NCI-H2029 treated with DMSO at 0.1 percent for 48 hours (cell line): ENCODE measurements at regions not wholly inside any gene's neighbourhood (a gene's known extent, or its start where the extent isn't known, plus 50 kb on each side); places are given as distances from the start of the nearest gene placed in this dataset.

Experiments used
- DNase-seq: peaks from one replicate; lab custom pipeline; 2025; lab: John Stamatoyannopoulos, UW

DNA sequence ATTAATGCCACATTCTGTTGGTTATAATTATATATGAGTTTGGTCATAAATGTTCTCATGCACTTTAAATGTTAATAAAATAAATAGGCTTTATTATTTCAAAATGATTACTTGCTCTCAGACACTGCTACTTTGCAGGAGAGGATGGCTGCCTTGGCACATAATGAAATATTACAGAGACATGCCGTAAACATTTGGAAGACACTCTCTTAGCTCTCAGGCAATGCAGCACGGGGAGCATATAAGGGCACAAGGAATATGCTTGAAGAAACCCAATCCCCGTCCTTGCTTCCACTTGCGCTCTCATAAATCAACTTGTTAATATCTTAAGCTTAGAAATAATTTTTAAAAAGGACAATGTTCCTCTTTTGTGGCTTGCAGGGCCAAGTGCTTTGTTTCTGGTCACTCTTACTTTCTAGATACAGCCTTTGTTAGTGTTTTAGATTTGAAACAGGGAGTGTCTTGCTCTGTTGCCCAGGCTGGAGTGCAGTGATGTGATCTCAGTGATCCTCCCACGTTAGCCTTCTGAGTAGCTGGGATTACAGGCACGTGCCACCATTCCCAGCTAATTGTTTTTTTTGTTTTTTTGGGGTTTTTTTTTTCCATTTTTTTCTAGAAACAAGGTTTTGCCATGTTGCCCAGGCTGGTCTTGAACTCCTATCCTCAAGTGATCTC lies 445.0 kb downstream of the SPRY1 start:
- no peak for DNase-seq

DNA sequence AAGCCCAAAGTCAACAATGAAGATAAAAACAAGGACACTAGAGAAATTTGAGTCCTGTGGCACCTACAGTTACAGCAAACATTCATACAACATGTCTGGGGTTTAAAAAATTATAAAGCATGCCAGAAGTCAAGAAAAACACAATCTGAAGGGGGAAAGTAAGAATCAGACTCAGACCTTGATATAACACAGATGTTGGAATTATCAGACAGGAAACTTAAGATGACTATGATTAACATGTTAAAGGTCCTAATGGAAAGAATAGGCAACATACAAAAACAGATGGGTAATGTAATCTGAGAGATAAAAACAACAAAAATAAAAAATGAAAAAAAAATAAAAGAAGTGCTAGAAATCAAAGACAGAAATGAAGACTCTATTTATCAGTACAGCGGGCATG lies 446.5 kb downstream of the SPRY1 start:
- DNase-seq, result no peak

DNA sequence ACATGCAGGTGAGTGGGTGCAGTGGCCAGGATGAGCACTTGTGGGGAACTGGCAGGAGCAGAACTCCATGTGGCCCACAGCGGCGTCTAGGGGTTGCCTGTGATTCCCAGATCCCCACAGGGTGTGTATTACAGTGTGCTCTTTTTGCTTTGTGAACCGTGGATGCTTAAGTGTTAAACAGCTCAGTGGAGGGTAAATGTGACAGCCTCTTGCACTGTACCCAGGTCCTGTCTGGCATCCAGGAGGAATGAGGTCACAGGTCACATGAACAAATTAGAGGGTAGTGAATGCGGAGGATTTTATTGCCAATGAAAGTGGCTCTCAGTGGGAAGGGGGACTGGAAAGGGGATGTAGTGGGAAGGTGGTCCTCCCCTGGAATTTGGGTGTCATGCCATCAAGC lies 447.8 kb downstream of the SPRY1 start:
- no peak for DNase-seq

DNA sequence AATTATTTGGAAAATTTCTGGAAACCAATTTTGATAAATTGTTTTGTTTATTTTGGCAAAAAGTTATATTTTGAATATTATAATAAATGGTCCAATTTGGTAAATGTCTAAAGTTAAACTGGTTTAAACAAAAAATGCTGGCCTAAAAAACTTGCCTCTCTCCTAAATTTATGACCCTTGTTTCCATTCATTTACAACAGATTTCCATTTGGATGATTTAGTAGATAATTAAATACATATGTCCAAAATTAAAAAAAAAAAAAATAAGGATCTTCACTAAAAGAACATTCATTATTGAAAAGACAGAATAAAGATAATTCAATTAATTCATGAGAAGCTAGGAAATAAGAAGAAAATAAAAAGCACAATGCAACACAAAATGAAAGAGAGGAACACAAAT lies 449.5 kb downstream of the SPRY1 start:
- DNase-seq, result no peak

DNA sequence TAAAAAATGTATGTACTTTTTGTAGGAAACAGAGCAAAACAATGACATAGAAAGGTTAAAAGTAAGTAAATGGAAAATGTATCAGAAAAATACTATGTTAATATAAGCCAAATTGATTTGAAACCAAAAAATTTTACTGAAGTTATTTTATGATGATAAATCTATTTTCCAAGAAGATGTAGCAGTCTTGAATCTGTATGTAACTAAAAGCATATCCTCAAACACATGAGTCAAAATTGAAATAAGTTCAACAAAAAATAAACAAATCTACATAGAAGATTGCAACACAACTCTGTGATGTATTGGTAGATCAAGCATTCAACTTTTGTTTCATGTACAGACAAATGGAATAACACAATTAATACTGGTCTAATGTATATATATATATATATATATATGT lies 450.0 kb downstream of the SPRY1 start:
- no peak for DNase-seq

DNA sequence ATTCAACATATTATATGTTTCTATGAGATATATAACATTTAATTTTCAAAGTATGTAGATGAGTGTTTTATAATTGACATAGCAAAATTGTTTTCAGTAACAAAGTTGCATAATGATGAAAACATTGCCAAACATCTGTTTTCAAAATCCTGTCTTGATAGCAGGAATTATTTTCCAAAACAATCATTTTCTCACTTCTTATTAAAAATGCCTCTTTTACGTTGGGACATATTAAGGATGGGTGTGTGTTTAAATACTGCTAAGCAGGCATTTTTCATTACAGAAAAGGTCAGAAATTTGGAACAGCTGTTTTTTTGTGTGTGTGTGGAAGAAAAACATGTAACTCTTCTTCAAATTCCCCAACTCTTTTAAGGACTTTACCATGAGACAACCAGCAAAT lies 452.0 kb downstream of the SPRY1 start:
- DNase-seq, result no peak

DNA sequence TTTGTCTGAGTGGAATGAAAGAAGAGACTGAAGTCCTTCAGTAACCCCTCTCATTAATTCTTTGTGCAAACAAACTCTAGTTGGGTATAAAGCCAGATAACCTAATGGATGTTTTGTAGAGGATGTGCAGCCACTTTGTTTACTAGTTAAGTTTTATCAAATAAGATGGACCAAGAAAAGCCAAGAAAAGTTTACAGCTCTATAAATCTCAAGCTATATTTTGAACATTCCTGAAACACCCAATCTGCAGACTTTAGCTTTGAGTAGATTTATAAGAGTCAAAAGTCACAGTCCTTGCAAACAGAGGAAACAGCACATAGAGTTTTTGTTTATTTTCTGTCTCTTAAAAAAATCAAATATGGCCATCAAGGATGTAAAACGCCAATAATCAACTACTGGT lies 452.9 kb downstream of the SPRY1 start:
- no peak for DNase-seq

DNA sequence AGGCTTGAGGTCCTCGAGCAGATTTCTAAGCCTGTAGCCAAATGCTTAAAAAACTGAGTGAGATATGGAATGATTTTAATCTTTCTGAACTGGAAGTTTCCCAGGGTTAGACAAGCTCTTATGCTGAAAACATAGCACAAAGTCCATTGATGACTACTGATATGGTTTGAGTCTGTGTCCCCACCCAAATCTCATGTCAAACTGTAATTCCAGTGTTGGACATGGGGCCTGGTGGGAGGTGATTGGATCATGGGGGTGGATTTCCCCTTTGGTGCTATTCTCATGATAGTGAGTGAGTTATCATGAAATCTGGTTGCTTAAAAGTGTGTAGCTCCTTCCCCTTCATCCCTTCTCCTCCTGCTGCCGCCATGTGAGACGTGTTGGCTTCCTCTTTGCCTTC lies 454.9 kb downstream of the SPRY1 start:
- DNase-seq, result no peak

DNA sequence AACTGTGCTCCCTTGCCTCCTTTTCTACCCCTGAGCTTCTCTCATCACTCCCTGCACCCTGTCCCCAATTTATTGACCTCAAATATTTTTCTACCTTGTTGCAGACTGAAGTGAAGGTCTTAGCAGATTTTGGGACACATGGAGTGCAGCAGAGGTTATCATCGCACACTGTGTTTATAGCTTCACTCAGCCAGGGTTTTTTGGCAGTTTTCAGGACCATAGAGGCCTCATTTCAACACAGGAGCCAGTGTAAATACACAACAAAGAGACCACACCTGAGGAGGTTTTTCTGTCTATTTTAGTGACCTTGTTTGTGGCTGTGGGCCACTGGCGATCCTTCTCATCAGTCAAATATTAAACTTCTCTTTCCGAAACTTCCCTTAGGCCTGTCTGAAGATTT lies 457.1 kb downstream of the SPRY1 start:
- DNase-seq, result no peak

DNA sequence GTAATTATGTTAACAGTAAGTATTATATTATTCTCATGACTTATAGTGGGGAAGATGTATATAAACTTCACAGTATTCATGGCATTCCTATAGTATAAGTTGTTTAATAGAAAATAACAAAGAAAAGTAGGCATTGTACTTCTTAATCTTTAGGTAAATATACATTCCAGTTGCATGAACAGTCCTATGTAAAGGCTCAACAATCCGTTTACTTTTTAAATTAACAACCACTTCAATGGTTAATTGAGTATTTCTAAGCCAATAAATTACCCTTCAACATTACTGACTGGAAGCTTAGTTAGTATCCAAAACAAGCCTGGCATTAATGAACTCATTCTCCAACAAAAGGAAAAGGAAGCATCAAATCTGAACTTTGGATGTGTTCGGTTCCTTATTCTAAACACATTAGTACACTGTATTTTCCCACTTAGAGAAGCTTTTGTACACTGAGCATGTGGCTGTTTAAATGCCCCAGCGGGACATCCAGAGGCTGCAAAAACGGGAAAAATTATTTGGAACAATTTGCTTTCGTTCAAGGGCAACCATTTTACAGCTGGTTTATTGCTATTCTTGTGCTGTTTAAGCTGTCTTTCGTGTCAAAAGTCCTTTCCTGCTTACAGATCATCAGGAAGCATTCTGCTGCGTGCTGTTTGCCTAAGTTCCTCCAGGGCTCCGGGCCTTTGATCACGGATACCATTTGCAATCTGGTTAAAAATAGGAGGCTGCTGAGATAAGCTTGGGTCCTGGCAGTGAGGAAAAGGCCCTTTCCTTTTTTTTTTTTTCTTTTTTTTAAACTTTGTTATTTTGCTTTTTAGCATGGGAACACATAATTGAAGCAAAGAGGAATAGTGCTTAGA lies 460.3 kb downstream of the SPRY1 start:
- no peak for DNase-seq

DNA sequence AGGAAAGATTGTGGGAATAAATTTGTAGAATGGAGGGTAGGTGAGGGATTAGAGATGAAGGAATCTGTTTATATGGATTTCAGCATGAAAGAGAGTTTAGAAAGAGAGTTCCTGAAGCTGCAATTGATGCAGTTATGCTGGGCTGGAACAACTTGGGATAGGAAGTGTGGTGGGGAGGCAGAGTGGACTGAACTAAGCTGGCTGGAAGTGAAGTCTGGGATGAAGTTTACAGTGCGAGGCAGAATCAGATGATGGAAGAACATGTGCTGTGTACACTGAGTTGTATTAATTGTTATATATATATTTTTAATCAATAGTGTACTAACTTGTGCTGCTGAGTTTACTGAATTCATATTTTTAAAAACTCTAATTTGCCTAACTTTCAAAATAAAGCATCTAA lies 461.9 kb downstream of the SPRY1 start:
- no peak for DNase-seq

DNA sequence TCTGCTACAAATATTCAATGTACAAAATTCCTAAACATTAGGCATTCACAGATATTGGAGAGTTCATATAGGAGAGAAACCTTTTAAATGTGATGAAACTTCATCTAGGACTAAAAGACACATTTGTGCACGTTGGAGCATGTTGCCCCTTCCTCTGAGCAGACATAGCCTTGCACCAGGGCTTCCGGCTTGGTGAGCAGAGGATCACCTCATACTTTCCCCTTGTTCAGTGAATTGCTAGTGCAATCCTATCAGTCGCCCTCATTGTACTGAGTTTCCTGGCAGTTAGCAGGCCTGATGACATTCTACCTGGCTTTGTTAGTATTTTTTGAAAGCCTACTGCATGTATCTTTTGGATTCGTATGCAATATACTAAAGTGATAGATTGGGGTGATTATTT lies 466.2 kb downstream of the SPRY1 start:
- no peak for DNase-seq

DNA sequence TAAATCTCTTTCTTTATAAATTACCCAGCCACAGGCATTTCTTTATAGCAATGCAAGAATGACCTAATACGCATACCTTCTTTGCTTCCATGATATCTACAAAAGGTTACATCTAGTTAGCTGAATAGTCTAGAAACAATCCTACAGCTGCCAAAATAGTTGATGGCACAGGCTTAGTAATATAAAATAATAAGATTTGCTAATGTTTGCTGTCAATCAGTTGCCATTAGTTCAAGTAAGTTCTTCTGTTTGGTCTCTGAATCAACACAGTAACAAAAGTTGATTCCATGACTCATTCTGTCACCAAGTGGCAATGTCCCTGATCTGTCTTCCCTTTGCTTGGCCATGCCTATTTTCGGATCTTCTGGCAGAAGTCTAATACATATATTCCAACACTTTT lies 470.2 kb downstream of the SPRY1 start:
- no peak for DNase-seq

DNA sequence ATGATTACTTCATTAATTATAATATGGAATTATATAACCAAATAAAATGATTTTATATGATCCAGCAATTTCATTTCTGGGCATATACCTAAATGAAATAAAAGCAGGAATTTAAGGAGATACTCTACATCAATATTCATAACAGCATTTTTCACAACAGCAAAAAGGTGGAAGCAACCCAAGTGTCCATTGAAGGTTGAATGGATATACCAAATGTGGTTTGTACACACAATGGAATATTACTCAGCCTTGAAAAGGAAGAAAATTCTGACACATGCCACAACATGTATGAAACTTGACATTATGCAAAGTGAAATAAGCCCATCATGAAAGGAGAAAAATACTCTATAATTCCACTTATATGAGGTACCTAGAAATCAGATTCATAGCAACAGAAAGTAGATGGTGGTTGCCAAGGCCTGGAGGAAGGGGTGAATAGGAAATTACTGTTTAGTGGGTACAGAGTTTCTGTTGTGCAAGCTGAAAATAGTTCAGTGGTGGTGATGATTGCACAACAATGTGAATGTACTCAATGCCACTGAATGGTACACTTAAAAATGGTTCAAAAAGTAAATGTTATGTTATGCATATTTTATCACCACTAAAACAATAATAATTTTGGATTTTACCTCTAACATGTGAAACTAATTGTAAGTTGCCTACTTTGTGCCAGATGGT lies 471.5 kb downstream of the SPRY1 start:
- no peak for DNase-seq

DNA sequence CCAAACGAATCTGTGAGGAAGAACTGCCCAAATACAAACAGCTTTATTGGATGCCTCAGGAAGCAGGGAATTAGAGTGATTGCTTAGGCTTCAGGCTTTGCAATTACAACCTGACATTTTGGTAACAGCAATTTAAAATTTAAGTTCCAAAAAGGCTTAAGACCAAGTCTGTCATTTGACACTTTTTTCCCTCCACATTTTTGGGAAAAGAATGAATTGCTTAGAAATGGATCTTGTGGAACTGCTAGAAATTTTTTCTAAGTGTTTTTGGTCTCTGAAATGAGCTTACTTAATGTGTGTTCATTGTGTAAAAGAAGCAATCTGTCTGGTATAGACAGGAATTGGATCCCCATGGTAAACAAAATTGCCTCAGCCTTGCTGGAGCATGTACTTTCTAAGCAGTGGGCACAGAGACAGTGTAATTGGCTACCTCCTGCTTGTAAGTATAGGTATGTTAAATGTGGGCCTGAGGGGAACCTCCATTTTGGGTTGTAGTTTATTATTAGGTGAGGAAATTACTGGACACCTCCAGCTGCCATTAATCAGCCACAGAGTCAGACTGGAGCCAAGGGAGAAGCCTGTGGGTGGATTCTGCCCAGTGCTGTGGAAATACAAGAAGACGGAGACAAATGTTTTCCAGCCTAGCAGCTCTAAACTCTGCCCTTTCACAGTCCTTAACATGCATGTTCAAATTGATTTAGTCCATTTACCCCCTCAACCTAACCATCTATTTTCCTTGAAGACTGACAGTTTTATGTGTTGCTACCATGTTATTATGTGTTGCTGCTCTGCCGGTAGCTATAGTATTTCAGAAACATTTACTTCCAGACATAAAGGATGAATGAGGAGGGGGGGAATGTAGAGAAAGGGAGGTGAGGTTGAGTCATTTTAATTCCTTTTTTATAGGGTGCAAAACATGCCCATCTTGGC lies 473.0 kb downstream of the SPRY1 start:
- no peak for DNase-seq

DNA sequence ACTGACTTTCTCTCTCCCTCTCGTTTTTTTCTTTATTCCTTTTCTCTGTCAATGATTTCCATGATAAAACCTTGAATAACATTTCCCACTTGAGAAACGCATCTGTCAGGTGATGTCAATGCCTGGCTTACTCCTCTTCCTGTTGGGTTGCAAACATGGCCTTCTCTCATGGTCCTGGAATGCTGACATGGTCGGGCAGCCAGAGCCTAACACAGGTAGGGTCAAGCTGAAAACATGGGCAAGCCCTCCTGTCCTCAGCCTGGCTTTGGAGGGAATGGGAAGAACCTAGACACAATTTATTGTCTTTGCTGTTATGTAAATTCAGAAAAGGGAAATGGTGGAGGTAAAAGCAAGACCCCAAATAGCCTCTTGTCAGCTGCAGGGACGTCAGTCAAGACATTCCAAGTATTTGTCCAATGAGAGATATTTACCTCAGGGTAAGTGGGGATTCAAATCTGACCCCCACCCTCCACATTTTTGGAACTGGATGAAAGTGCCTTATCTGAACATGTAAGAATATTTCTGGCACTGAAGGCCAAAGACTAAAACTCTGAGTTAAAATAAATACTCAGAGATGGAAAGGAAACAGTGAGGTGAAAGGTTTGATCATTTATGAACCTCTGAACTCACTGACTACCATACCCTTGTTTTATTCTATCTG lies 473.8 kb downstream of the SPRY1 start:
- no peak for DNase-seq

DNA sequence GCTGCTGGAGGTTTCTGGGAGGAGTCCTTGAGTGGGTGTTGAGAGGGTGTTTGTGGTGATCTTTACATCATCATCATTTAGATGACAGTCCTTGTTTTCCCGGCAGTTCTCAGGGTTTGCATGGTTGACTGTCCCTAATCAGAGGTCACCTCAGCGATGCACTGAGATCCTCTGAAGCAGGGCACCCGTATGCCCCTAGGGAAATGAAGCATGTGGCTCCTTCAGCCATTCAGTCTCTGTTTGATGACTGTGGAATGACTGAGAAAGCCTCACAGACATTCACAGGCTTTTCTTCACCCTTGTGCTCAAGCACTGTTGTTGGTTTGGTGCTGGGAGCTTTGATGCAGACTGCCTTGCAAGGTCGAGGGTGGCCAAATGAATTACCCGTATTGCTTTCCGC lies 474.7 kb downstream of the SPRY1 start:
- no peak for DNase-seq

DNA sequence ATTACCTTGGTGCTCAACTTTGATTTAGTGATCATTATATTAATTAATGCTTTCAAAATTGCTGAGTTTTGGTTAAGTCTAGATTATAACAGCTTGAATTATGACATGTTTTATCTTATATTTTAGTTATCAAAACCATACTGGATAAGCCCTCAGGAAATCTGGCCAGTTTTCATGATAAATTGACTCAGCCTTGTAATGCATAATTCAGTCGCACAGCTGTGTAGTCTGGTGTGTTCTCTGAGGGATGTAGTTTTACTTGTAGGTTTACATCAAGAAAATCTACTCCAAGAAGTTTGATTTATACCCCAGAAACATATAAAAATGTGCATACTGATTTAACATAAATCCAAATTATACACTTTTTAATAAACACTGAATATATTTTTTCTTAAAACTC lies 477.5 kb downstream of the SPRY1 start:
- DNase-seq, result no peak

DNA sequence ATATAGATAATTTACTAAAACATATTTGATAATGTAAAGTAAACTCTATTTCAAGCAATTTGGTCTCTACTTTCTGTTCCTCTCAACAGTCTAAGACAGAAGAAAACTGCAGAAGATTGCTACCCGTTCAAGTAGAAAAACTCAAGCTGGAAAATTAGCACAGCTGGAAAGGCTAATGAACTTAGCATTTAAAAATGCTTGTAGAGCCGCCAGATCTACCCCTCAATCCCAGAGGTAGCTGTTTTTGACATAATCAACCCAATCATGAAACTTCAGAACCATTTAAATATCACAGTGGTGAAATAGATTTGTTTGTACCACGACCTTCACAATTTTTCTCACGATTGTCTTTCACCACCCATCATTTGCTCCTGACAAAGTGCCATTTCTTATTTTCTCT lies 479.5 kb downstream of the SPRY1 start:
- DNase-seq, result no peak

DNA sequence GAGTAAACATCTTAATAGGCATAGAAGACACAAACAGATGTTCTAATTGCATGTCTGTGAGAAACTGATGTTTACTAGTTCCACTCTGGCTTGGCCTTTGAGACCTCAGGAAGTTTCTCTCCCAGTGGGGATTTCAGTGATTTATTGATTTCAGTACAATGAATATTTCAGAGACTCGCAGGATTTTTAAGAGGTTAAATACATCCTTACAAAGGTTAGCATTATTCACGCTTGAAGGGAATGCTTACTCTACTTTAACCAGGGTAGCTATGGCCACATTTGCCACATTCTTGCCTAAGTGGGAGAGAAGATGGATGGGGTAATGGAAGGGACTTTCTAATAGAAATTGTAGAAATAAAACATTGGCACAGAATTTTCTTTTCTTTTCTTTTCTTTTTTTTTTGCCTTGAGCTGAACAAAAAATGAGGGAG lies 480.1 kb downstream of the SPRY1 start:
- DNase-seq, result no peak

DNA sequence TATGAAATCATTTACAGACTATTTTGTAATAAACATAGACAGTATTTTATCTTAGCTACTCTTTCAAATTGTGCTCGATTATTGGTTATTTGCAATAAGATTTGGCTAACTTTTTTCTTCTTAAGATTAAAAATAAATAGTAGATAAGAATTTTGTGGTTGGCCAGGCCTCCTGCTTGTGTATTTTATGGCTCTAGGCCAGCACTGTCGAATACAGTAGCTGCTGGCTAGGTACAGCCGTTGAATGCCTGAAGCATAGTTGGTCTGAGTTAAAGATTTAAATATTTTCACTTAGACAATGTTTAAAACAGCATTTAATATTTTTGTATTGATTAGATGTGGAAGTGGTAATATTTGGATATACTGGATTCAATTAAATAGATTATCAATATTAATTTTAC lies 481.0 kb downstream of the SPRY1 start:
- no peak for DNase-seq

DNA sequence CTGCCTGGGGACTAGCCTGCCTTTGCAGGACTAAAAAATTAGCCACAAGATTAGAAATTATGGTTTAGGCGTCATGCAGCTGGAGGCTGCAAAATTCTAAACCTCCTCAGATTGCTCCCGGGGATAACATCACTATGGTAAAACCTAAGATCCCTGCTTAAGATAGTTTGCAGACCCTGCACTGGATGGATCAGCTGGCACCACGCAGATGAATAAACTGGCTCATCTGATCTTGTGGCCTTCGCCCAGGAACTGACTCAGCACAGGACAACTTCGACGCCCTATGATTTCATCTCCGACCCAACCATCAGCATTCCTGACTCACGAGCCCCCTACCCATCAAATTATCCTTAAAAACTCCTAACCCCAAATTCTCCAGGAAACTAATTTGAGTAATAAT lies 482.4 kb downstream of the SPRY1 start:
- DNase-seq, result no peak
